ENCODE measurements at regions not wholly inside any gene's neighbourhood (a gene's known extent, or its start where the extent isn't known, plus 50 kb on each side); places are given as distances from the start of the nearest gene placed in this dataset.
"Not testable (repeated sequence)": the region's sequence is repeated elsewhere in the genome, so short reads cannot be mapped to it uniquely, and the experiment has no call there.

DNA sequence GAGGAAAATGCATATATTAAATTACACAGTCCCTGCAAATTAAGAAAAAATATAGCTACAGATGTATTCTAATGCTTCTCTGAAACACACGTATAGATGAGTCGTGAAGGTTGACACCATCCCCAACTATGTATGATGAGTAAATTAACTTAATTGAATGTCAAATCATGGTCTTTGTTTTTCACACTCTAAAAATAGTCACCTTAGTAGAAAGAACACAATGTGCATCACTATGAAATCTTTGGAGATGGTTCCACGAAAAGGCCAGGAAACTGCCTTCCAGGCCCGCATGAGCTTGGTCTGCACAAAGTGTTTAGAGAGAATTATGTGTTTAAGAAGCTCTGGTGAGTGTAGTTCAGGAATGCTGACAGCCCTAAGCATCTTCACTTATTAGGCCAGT is 313.4 kb upstream of the IL12A start:
- TF ChIP-seq, protein P1, sequence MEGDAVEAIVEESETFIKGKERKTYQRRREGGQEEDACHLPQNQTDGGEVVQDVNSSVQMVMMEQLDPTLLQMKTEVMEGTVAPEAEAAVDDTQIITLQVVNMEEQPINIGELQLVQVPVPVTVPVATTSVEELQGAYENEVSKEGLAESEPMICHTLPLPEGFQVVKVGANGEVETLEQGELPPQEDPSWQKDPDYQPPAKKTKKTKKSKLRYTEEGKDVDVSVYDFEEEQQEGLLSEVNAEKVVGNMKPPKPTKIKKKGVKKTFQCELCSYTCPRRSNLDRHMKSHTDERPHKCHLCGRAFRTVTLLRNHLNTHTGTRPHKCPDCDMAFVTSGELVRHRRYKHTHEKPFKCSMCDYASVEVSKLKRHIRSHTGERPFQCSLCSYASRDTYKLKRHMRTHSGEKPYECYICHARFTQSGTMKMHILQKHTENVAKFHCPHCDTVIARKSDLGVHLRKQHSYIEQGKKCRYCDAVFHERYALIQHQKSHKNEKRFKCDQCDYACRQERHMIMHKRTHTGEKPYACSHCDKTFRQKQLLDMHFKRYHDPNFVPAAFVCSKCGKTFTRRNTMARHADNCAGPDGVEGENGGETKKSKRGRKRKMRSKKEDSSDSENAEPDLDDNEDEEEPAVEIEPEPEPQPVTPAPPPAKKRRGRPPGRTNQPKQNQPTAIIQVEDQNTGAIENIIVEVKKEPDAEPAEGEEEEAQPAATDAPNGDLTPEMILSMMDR (IDR thresholded peaks at IDR 0.05; ENCODE audit: low read depth, low read length, missing control alignments) = no peak

DNA sequence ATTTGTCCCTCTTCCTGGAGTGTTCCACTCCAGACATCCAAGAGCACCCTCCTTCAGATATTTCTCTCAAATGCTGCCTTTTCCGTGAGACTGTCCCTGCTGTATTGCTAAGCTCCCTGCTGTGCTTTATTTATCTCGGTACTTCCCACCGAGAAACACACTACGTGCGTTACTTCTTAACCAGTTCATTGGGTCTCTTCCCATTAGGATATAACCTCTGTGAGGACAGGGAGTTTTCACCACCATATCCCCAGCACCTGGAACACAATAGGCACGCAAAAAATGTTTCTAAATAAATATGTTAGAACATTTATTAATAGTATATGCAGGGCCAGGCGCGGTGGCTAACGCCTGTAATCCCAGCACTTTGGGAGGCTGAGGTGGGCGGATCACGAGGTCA is 308.7 kb upstream of the IL12A start:
- TF ChIP-seq, protein P1 (IDR thresholded peaks at IDR 0.05; ENCODE audit: low read depth, low read length, missing control alignments) = no peak
- no peak overlapping the region for H3K4me3 ChIP-seq (ENCODE audit: low read depth, low read length)
- DNase-seq (ENCODE audit: low read depth) = no peak

More for the DNA sequence above, 313.4 kb upstream of the IL12A start:
- no peak overlapping the region for H3K4me3 ChIP-seq (ENCODE audit: low read depth, low read length)
- no peak for DNase-seq (ENCODE audit: low read depth)

DNA sequence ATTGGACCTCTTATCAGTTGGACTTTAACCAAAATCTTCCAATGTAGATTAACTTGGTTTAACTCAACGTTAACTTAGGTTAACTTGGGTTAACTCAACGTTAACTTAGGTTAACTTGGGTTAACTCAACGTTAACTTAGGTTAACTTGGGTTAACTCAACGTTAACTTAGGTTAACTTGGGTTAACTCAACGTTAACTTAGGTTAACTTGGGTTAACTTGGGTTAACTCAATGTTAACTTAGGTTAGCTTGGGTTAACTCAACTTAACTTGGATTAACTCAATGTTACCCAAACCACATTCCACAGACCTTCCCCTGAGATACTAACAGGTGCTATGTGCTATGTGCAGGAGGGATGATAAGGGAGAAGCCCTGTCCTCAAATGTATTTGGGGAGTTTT is 306.9 kb upstream of the IL12A start:
- not testable (repeated sequence) for H3K4me3 ChIP-seq (ENCODE audit: low read depth, low read length); DNase-seq (ENCODE audit: low read depth)

DNA sequence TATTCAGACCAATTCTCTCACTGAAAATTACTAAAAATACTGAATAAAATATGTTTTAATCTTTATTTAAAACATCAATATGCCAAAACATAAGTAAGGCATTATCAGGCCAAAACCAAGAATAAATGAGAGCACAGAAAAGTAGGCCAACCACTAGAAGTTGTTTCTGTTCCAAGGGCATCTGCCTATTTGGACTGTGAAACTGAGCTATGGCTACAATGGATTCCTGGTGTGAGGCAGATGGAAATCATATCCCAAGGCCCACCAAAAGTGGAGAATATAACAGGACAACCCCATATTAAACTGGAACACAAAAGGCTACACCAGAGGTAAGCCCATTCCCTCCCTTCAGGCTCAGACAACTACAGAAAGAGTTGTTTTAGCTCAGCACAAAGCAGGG is 302.8 kb upstream of the IL12A start:
- no peak overlapping the region for H3K4me3 ChIP-seq (ENCODE audit: low read depth, low read length)
- no peak for DNase-seq (ENCODE audit: low read depth)
- TF ChIP-seq, protein P1 (IDR thresholded peaks at IDR 0.05; ENCODE audit: low read depth, low read length, missing control alignments) = no peak

DNA sequence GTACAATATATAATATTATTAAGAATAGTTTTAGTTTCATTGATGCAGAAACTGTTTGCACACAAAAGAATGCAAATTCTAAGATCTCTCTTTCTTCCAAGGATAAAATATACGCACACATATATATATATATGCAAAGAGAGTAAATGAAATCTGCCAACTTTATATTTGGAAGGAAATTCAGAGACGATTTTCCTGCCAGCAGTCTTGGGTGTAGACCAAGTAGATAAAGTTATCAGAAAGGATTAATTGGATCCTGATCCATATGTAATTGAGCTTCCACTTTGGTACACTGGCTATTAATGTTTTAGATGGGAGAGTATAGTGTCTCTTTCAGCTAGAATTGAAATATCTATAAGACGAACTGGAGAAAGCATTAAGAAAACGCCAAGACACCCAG is 295.4 kb upstream of the IL12A start:
- no peak overlapping the region for H3K4me3 ChIP-seq (ENCODE audit: low read depth, low read length)
- DNase-seq (ENCODE audit: low read depth) = no peak
- TF ChIP-seq, protein P1 (IDR thresholded peaks at IDR 0.05; ENCODE audit: low read depth, low read length, missing control alignments) = no peak

DNA sequence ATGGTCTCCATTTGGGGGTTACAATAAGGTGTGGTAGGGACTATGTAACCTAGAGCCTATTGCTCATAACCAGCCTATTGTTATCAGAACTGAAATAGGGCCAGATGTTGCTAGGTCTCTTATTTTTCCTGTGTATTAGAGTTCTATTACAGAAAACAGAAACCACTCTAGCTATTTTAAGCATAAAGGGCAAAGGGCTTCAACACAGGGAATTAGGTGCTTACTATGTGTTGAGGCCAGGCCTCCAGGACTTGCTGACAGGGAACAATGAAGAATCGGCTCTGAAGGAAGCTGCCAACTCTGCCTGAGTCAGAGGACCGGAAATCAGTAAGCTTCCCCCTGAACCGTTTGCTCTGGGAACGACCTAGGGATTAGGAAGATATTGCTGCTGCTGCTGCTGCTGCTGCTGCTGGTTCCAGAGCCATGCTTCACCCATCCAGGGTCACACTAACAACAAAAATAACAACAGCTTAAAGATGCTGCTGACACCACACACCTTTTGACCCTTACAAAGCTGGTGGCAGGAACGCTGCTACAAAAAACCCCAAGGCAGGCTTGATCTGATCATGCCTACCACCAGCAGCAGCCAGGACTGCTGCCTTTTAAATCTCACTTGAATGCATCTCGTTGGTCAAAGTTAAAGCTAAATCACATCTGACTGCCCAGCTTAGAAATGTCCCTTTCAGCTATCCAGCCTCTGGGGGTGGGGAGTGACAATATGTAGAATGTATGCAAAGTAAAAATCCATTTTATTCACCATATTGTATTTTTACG is 276.9 kb upstream of the IL12A start:
- no peak overlapping the region for H3K4me3 ChIP-seq (ENCODE audit: low read depth, low read length)
- DNase-seq (ENCODE audit: low read depth) = no peak
- TF ChIP-seq, protein P1 (IDR thresholded peaks at IDR 0.05; ENCODE audit: low read depth, low read length, missing control alignments) = no peak

DNA sequence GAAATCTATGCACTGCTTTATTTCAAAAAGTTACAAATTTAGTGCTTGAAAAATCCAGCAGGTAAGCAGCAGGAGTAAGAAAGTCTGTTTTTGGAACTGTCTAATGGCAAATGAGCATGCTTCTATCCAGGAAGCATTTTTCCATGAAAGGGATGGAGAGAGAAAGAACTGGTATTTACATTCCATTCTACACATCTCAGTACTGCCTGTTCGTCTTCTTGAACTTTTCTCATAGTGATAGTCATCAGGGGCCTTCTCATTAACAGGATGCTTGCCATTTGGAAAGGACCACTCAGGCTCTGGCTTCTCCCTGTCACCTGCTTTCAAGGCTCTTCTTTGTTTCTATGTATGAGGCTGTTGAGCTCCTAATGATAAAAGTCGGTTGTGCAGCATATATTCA is 267.3 kb upstream of the IL12A start:
- TF ChIP-seq, protein P1 (IDR thresholded peaks at IDR 0.05; ENCODE audit: low read depth, low read length, missing control alignments) = no peak
- no peak overlapping the region for H3K4me3 ChIP-seq (ENCODE audit: low read depth, low read length)
- no peak for DNase-seq (ENCODE audit: low read depth)

Measured in GM12864 (cell line).